A673 (cell line): ENCODE measurements at regions not wholly inside any gene's neighbourhood (a gene's known extent, or its start where the extent isn't known, plus 50 kb on each side); places are given as distances from the start of the nearest gene placed in this dataset.

ENCODE experiments used
- BruUV-seq: library from RNA; stranded (reverse); fragments of 400-500 nt; replicated peaks from 2 replicates; lab custom pipeline; 2021; lab: Mats Ljungman, UMichigan
- CTCF ChIA-PET: fragments of 300-600 bp; sonication (Branson Sonifier 250); formaldehyde crosslinking; loops from one replicate; lab custom pipeline; 2022; ENCODE audit warnings: antibody characterized with exemption; lab: Charles Lee
- POLR2A ChIA-PET: fragments of 300-600 bp; sonication (Branson Sonifier 250); formaldehyde crosslinking; loops from one replicate; lab custom pipeline; 2022; ENCODE audit warnings: antibody characterized with exemption; ENCODE audit not compliant: low non-redundant PET; lab: Charles Lee
- DNase-seq: peaks from one replicate; pipeline ENCODE4 v3.0.0-alpha.2; 2015; ENCODE audit warnings: low spot score
- H3K27ac ChIP-seq: fragments of 200-600 bp; sonication (generic); 2 replicates; pipeline ENCODE4 v1.5.1; 2016; ENCODE audit warnings: mixed run types, low read depth, mild to moderate bottlenecking, mixed read lengths, antibody characterized with exemption, low read length; ENCODE audit not compliant: poor library complexity, severe bottlenecking
- H3K27me3 ChIP-seq: fragments of 200-600 bp; sonication (generic); replicated peaks from 2 replicates; pipeline ENCODE4 v1.6.1; 2017; ENCODE audit warnings: mixed run types, low read depth, mild to moderate bottlenecking, mixed read lengths, antibody characterized with exemption, low read length; ENCODE audit not compliant: insufficient read depth, poor library complexity
- H3K36me3 ChIP-seq: fragments of 200-600 bp; sonication (generic); 2 replicates; pipeline ENCODE4 v1.6.1; 2016; ENCODE audit warnings: mixed run types, mild to moderate bottlenecking, mixed read lengths, antibody characterized with exemption, low read length; ENCODE audit not compliant: insufficient read depth, poor library complexity, severe bottlenecking
- H3K4me1 ChIP-seq: fragments of 200-600 bp; sonication (generic); 2 replicates; pipeline ENCODE4 v1.6.1; 2017; ENCODE audit warnings: mixed run types, mild to moderate bottlenecking, mixed read lengths, antibody characterized with exemption, low read length; ENCODE audit not compliant: insufficient read depth, poor library complexity, severe bottlenecking
- H3K4me3 ChIP-seq: fragments of 200-600 bp; sonication (generic); 2 replicates; pipeline ENCODE4 v1.5.1; 2016; ENCODE audit warnings: low read depth, mixed run types, mild to moderate bottlenecking, mixed read lengths, low read length; ENCODE audit not compliant: poor library complexity, severe bottlenecking
- H3K9me3 ChIP-seq: fragments of 200-600 bp; sonication (generic); 2 replicates; pipeline ENCODE4 v1.6.1; 2016; ENCODE audit warnings: mixed run types, low read depth, mild to moderate bottlenecking, mixed read lengths, antibody characterized with exemption, low read length; ENCODE audit not compliant: poor library complexity, severe bottlenecking
- EZH2 ChIP-seq: fragments of 200-600 bp; sonication (generic); IDR thresholded peaks from 2 replicates; pipeline ENCODE4 v1.6.1; 2017; ENCODE audit warnings: borderline replicate concordance, low read depth, mild to moderate bottlenecking, mixed read lengths, antibody characterized with exemption, low read length; ENCODE audit not compliant: poor library complexity, severe bottlenecking
- intact Hi-C: fragments of 100-400 bp; cut with micrococcal nuclease; formaldehyde crosslinking; loops from one replicate; pipeline ENCODE4 v1.10.0; 2022; ENCODE audit not compliant: unreplicated experiment
- TF ChIP-seq, protein P1 (sequence below): fragments of 300-800, 200-600 bp; sonication (generic); conservative IDR thresholded peaks from 2 replicates; pipeline ENCODE4 v1.5.1; 2017; ENCODE audit warnings: low read depth, mild to moderate bottlenecking, antibody characterized with exemption, low read length, moderate library complexity, mixed read lengths

DNA sequence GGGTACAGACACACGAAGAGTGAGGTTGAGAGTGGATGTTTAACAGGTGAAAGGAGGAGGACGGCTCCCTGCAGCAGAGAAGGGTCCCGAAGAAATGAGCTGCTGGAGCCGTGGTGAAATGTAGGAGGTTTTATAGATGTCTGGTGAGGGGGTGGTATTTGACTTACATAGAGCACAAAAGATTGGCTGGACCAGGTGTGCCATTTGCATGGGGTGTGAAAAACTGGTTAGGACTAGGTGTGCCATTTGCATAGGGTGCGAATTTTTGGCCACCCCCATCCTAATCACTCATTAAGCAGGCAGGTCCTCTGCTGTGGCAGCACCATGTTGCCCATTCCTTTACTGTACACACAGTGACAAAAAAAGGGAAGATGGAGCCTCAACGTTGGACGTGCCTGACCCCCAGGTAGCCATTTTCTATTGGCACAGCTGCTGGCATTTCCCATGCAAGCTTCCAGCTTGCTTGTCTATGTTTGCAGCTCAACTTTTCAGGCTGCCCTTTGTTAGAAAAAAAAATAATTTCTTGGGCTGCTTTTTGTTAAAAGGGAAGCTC lies 581.7 kb upstream of the B3GAT1 start:
- DNase-seq, result no peak
- peaks cover 12% of the 10 kb centered on the region for H3K4me1 ChIP-seq
- H3K36me3 ChIP-seq, result no peaks in the 10 kb centered on the region
- no peak overlapping the region for H3K27ac ChIP-seq
- ChIA-PET CTCF (no interaction called here), POLR2A (no interaction called here)
- no peaks in the 10 kb centered on the region for H3K9me3 ChIP-seq
- H3K4me3 ChIP-seq, result no peak overlapping the region
- intact Hi-C loops, result no loop called here
- TF ChIP-seq, protein P1, sequence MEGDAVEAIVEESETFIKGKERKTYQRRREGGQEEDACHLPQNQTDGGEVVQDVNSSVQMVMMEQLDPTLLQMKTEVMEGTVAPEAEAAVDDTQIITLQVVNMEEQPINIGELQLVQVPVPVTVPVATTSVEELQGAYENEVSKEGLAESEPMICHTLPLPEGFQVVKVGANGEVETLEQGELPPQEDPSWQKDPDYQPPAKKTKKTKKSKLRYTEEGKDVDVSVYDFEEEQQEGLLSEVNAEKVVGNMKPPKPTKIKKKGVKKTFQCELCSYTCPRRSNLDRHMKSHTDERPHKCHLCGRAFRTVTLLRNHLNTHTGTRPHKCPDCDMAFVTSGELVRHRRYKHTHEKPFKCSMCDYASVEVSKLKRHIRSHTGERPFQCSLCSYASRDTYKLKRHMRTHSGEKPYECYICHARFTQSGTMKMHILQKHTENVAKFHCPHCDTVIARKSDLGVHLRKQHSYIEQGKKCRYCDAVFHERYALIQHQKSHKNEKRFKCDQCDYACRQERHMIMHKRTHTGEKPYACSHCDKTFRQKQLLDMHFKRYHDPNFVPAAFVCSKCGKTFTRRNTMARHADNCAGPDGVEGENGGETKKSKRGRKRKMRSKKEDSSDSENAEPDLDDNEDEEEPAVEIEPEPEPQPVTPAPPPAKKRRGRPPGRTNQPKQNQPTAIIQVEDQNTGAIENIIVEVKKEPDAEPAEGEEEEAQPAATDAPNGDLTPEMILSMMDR, result no peak
- TF ChIP-seq EZH2, result no peak
- no peaks in the 10 kb centered on the region for H3K27me3 ChIP-seq
- BruUV-seq, result no TSS peak

DNA sequence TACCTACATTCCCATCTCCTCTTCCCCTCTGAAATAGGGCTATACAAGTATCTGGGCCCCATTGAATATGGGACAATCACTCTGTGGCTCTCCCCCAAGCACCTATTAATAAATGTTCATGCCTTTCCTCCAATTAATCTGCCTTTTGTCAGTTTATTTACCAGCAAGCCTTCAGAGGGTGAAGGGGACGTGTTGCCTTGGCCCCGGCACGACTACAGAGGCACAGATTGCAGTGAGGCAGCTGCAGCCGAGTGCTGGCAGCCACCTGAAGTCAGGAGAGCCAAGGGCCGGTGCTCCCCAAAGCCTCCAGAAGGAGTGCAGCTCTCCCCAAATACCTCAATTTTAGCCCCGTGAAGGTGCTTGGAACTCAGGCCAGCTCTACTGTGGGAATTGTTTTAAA lies 580.9 kb upstream of the B3GAT1 start:
- CTCF ChIA-PET, result no interaction called here
- H3K36me3 ChIP-seq, result no peaks in the 10 kb centered on the region
- intact Hi-C loops, result no loop called here
- no peak for TF ChIP-seq EZH2
- TF ChIP-seq, protein P1, result no peak
- no peak for DNase-seq
- BruUV-seq, result no TSS peak
- POLR2A ChIA-PET, result no interaction called here
- H3K27ac ChIP-seq, result no peak overlapping the region
- H3K27me3 ChIP-seq, result no peaks in the 10 kb centered on the region
- no peaks in the 10 kb centered on the region for H3K9me3 ChIP-seq
- H3K4me3 ChIP-seq, result no peak overlapping the region
- H3K4me1 ChIP-seq, result peaks cover 12% of the 10 kb centered on the region

DNA sequence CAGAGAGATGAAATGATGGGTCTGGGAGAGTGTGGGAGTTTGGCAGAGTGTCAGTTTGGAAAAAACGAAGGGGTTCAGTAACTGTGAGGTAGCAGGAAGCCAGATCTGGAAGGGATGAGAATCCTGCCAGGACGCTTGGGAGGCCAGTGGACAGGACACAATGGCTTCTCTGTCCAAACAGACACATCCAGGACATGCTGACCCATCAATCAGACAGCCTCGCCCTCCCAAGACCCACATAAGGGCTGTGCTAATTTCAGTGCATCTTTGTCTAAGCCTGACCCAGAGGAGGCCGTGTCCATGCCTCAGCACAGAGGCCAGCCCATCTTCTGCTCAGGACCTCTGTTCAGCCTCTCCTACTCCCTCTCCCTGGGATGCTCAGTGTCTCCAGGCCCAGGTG lies 576.5 kb upstream of the B3GAT1 start:
- H3K9me3 ChIP-seq, result no peaks in the 10 kb centered on the region
- no peak overlapping the region for H3K4me3 ChIP-seq
- intact Hi-C loops, result no loop called here
- no peak overlapping the region for H3K27ac ChIP-seq
- POLR2A ChIA-PET, result no interaction called here
- no peaks in the 10 kb centered on the region for H3K36me3 ChIP-seq
- TF ChIP-seq, protein P1, result no peak
- no peak for TF ChIP-seq EZH2
- H3K4me1 ChIP-seq, result no peaks in the 10 kb centered on the region
- CTCF ChIA-PET, result no interaction called here
- no TSS peak for BruUV-seq
- no peaks in the 10 kb centered on the region for H3K27me3 ChIP-seq
- no peak for DNase-seq
